ENCODE measurements at regions not wholly inside any gene's neighbourhood (a gene's known extent, or its start where the extent isn't known, plus 50 kb on each side); places are given as distances from the start of the nearest gene placed in this dataset.
A peak's percentile ranks its signal among the peaks of the same experiment; 100 is the strongest.
"Not testable (repeated sequence)": the region's sequence is repeated elsewhere in the genome, so short reads cannot be mapped to it uniquely, and the experiment has no call there.

DNA sequence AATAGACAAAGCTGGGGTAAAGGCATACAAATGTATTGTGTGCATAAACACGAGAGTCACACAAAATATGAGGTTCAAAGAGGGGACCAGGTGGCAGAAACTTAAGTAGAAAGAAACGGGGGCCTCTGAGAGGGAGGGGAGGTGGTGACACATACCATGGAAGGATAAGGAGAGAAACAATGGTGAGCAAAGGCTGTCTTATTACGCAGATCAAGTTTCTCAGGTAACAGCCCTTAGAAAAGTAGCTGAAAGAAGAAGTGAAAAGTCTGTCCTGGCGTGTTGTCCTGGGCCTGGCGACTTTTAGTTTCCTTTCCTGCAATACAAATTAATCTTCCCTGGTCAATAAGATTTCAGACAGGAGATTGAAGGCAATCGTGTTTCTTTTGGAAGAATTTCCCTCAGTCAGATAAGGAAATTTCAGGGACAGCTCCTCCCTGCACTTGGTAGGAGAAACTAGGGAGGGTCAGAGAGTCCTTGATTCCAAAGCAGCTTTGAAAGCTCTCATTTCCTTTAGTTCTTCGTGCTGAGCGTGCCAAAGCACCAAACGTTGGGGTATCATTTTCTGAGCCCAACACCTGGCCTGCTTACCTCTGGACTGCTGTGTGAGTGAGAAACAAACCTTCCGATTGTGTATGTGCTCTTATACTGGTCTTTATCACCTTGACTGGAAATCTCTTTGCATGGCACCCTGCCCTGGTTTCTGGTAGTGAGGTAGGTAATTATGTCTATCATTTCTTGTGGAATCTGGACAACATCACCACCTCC lies 676.7 kb upstream of the LCORL start:
- H3K27me3 ChIP-seq (ENCODE audit: low read depth) = no peaks in the 10 kb centered on the region
- no peak overlapping the region for H3K4me3 ChIP-seq
- H3K36me3 ChIP-seq (replicated peaks) = no peaks in the 10 kb centered on the region
- in situ Hi-C loops (cut with MboI; ENCODE audit: low sequenced_read_pairs) = no loop called here
- DNase-seq (ENCODE audit: low spot score in 2 of 2) = no peak
- no peaks in the 10 kb centered on the region for H3K9me3 ChIP-seq
- no peaks in the 10 kb centered on the region for H3K4me1 ChIP-seq

GRCh38 chr4:18695733-18696527 lies 674.4 kb upstream of the LCORL start:
- Histone ChIP-seq H3K9me3 (no peaks in the 10 kb centered on the region), H3K27me3 (ENCODE audit: low read depth) (no peaks in the 10 kb centered on the region), H3K36me3 (replicated peaks) (no peaks in the 10 kb centered on the region), H3K4me3 (no peak overlapping the region), H3K4me1 (no peaks in the 10 kb centered on the region)
- in situ Hi-C loops (cut with MboI; ENCODE audit: low sequenced_read_pairs) = no loop called here
- DNase-seq (ENCODE audit: low spot score in 2 of 2) = peak in 1 of 2 experiments; percentile 20

GRCh38 chr4:18691431-18692200 lies 670.1 kb upstream of the LCORL start:
- H3K9me3 ChIP-seq = no peaks in the 10 kb centered on the region
- H3K4me3 ChIP-seq = no peak overlapping the region
- no peaks in the 10 kb centered on the region for H3K27me3 ChIP-seq (ENCODE audit: low read depth)
- in situ Hi-C loops (cut with MboI; ENCODE audit: low sequenced_read_pairs) = no loop called here
- DNase-seq (ENCODE audit: low spot score in 2 of 2) = no peak
- no peaks in the 10 kb centered on the region for H3K36me3 ChIP-seq (replicated peaks)
- peaks cover 6% of the 10 kb centered on the region for H3K4me1 ChIP-seq

GRCh38 chr4:18690291-18690955 lies 668.9 kb upstream of the LCORL start:
- DNase-seq (ENCODE audit: low spot score in 2 of 2) = peak in 1 of 2 experiments; percentile 21
- in situ Hi-C loops (cut with MboI; ENCODE audit: low sequenced_read_pairs) = no loop called here
- Histone ChIP-seq H3K27me3 (ENCODE audit: low read depth) (no peaks in the 10 kb centered on the region), H3K4me3 (no peak overlapping the region), H3K4me1 (peaks cover 6% of the 10 kb centered on the region), H3K9me3 (no peaks in the 10 kb centered on the region), H3K36me3 (replicated peaks) (no peaks in the 10 kb centered on the region)

GRCh38 chr4:18689308-18690115 lies 668.0 kb upstream of the LCORL start:
- no peaks in the 10 kb centered on the region for H3K36me3 ChIP-seq (replicated peaks)
- DNase-seq (ENCODE audit: low spot score in 2 of 2) = peak; percentile 26 to 76
- no peak overlapping the region for H3K4me3 ChIP-seq
- H3K9me3 ChIP-seq = no peaks in the 10 kb centered on the region
- peaks cover 6% of the 10 kb centered on the region for H3K4me1 ChIP-seq
- H3K27me3 ChIP-seq (ENCODE audit: low read depth) = no peaks in the 10 kb centered on the region
- in situ Hi-C loops (cut with MboI; ENCODE audit: low sequenced_read_pairs) = no loop called here

DNA sequence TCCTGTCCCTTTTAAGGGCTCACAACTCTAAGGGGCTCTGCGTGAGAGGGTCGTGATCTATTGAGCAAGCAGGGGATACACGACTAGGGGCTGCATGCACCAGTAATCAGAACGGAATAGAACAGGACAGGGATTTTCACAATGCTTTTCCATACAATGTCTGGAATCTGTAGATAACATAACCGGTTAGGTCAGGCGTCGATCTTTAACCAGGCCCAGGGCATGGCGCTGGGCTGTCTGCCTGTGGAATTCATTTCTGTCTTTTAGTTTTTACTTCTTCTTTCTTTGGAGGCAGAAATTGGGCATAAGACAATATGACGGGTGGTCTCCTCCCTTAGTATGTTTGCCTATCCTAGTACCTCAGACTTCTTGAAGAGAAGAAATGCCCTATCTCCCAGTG lies 666.8 kb upstream of the LCORL start:
- DNase-seq (ENCODE audit: low spot score in 2 of 2); in situ Hi-C loops (cut with MboI; ENCODE audit: low sequenced_read_pairs): not testable (repeated sequence)

GRCh38 chr4:18686338-18687037 lies 664.9 kb upstream of the LCORL start:
- no peaks in the 10 kb centered on the region for H3K9me3 ChIP-seq
- H3K27me3 ChIP-seq (ENCODE audit: low read depth) = no peaks in the 10 kb centered on the region
- peaks cover 6% of the 10 kb centered on the region for H3K4me1 ChIP-seq
- no peaks in the 10 kb centered on the region for H3K36me3 ChIP-seq (replicated peaks)
- in situ Hi-C loops (cut with MboI; ENCODE audit: low sequenced_read_pairs) = no loop called here
- no peak for DNase-seq (ENCODE audit: low spot score in 2 of 2)
- H3K4me3 ChIP-seq = no peak overlapping the region

More for the DNA sequence above, 666.8 kb upstream of the LCORL start:
- H3K4me3 ChIP-seq; H3K36me3 ChIP-seq (replicated peaks); H3K9me3 ChIP-seq; H3K4me1 ChIP-seq; H3K27me3 ChIP-seq (ENCODE audit: low read depth): not testable (repeated sequence)

GRCh38 chr4:18684932-18685331 lies 663.4 kb upstream of the LCORL start:
- no peak overlapping the region for H3K4me3 ChIP-seq
- H3K27me3 ChIP-seq (ENCODE audit: low read depth) = peaks cover under 1% of the 10 kb centered on the region; the same call in 1 of the 2 replicates
- H3K9me3 ChIP-seq = no peaks in the 10 kb centered on the region
- in situ Hi-C loops (cut with MboI; ENCODE audit: low sequenced_read_pairs) = no loop called here
- DNase-seq (ENCODE audit: low spot score in 2 of 2) = no peak
- H3K4me1 ChIP-seq = no peaks in the 10 kb centered on the region; the same call in 1 of the 2 replicates
- H3K36me3 ChIP-seq (replicated peaks) = no peaks in the 10 kb centered on the region

DNA sequence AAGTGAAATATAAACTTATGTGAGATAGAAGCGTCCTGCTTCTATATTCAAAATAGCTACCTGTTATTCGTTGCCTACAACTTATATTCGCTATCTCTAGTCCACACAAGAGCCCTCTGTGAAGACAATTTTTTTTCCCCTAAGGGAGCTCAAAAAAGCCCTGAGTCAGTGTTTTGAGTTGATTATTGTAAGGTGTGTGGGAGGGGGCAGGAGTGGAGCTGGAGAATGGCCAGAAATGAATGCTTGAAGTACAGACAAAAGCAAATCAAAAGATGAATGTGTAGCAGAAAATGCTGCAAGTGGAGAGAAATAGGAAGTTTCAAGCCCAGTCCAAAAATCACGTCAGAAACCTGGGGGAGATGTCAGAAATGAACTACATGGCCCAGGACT lies 655.0 kb upstream of the LCORL start:
- in situ Hi-C loops (cut with MboI; ENCODE audit: low sequenced_read_pairs) = no loop called here
- H3K4me3 ChIP-seq = no peak overlapping the region
- no peaks in the 10 kb centered on the region for H3K9me3 ChIP-seq
- DNase-seq (ENCODE audit: low spot score in 2 of 2) = no peak
- no peaks in the 10 kb centered on the region for H3K36me3 ChIP-seq (replicated peaks)
- peaks cover 6% of the 10 kb centered on the region; the same call in 1 of the 2 replicates for H3K27me3 ChIP-seq (ENCODE audit: low read depth)
- H3K4me1 ChIP-seq = peaks cover 5% of the 10 kb centered on the region

GRCh38 chr4:18675586-18676525 lies 654.3 kb upstream of the LCORL start:
- H3K4me3 ChIP-seq = no peak overlapping the region
- no peaks in the 10 kb centered on the region for H3K36me3 ChIP-seq (replicated peaks)
- H3K4me1 ChIP-seq = peaks cover 5% of the 10 kb centered on the region
- in situ Hi-C loops (cut with MboI; ENCODE audit: low sequenced_read_pairs) = no loop called here
- no peaks in the 10 kb centered on the region for H3K9me3 ChIP-seq
- peaks cover 6% of the 10 kb centered on the region; the same call in 1 of the 2 replicates for H3K27me3 ChIP-seq (ENCODE audit: low read depth)
- DNase-seq (ENCODE audit: low spot score in 2 of 2) = no peak

DNA sequence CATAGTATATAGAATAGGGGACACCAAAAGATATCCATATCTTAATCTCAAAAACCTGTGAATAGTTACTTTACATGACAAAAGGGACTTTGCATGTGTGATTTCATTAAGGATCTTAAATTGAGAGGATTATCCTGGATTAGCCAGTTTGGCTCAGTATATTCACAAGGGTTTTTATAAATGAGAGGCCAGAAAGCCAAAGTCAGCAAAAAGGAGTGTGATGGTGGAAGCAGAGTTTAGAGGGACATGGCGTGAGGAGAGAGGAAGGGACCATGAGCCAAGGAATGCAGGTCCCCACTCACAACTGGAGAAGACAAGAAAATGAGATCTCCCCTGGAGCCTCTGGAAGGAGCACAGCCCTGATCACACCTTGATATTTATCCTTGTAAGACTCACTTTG lies 648.5 kb upstream of the LCORL start:
- no peak overlapping the region for H3K4me3 ChIP-seq
- H3K9me3 ChIP-seq = no peaks in the 10 kb centered on the region; the same call in 1 of the 2 replicates
- no peaks in the 10 kb centered on the region for H3K27me3 ChIP-seq (ENCODE audit: low read depth)
- H3K36me3 ChIP-seq (replicated peaks) = no peaks in the 10 kb centered on the region
- in situ Hi-C loops (cut with MboI; ENCODE audit: low sequenced_read_pairs) = no loop called here
- DNase-seq (ENCODE audit: low spot score in 2 of 2) = no peak
- H3K4me1 ChIP-seq = no peaks in the 10 kb centered on the region
